T-helper 17 cell (primary cell): ENCODE measurements at regions not wholly inside any gene's neighbourhood (a gene's known extent, or its start where the extent isn't known, plus 50 kb on each side); places are given as distances from the start of the nearest gene placed in this dataset.

Experiments used
- ATAC-seq: fragments of 150-1000 bp; cut with Tn5 transposase; 2 replicates; pipeline ENCODE4 v1.10.0; 2021; ENCODE audit warnings: mild to moderate bottlenecking, moderate library complexity
- DNase-seq, 3 donors: peaks; one replicate each; pipeline versions ENCODE4 v3.0.0 to v3.0.0-alpha.2; 2020 to 2021
- H3K9me3 ChIP-seq: one replicate; pipeline ENCODE4 v1.7.0; 2013; ENCODE audit warnings: low read length, mild to moderate bottlenecking; ENCODE audit not compliant: control insufficient read depth, poor library complexity, severe bottlenecking
- H3K27ac Mint-ChIP-seq: one replicate; pipeline ENCODE4 v1.8.0; 2022; ENCODE audit warnings: mild to moderate bottlenecking, moderate library complexity, mixed read lengths
- H3K27me3 Mint-ChIP-seq: one replicate; pipeline ENCODE4 v1.8.0; 2022; ENCODE audit warnings: mixed read lengths
- H3K36me3 Mint-ChIP-seq: one replicate; pipeline ENCODE4 v1.8.0; 2022; ENCODE audit warnings: low read depth, mixed read lengths
- H3K4me1 Mint-ChIP-seq: one replicate; pipeline ENCODE4 v1.8.0; 2022; ENCODE audit warnings: mild to moderate bottlenecking, mixed read lengths
- H3K4me3 Mint-ChIP-seq: one replicate; pipeline ENCODE4 v1.8.0; 2022; ENCODE audit warnings: mild to moderate bottlenecking, moderate library complexity, mixed read lengths

- H3K27ac Mint-ChIP-seq: no peak overlapping the region
Measured at GRCh38 chr2:236632295-236633218, 62.9 kb downstream of the ACKR3 start.

GRCh38 chr2:236633219-236633570 is 63.6 kb downstream of the ACKR3 start:
- Mint-ChIP-seq H3K36me3 (peaks cover 2% of the 10 kb centered on the region), H3K27ac (no peak overlapping the region), H3K27me3 (peaks cover 36% of the 10 kb centered on the region), H3K4me1 (peaks cover 5% of the 10 kb centered on the region), H3K4me3 (no peak overlapping the region)
- no peaks in the 10 kb centered on the region for H3K9me3 ChIP-seq
- ATAC-seq (no peak), DNase-seq (no peak)

More at GRCh38 chr2:236632295-236633218, 62.9 kb downstream of the ACKR3 start:
- peaks cover 5% of the 10 kb centered on the region for H3K4me1 Mint-ChIP-seq
- H3K9me3 ChIP-seq: no peaks in the 10 kb centered on the region
- peaks cover 32% of the 10 kb centered on the region for H3K27me3 Mint-ChIP-seq
- no peak for DNase-seq
- ATAC-seq: no peak
- no peak overlapping the region for H3K4me3 Mint-ChIP-seq
- H3K36me3 Mint-ChIP-seq: peaks cover 2% of the 10 kb centered on the region

GRCh38 chr2:236633775-236634560 is 64.3 kb downstream of the ACKR3 start:
- Mint-ChIP-seq H3K4me1 (peaks cover 5% of the 10 kb centered on the region), H3K27ac (no peak overlapping the region), H3K4me3 (no peak overlapping the region), H3K27me3 (peaks cover 41% of the 10 kb centered on the region), H3K36me3 (peaks cover 2% of the 10 kb centered on the region)
- DNase-seq (no peak), ATAC-seq (no peak)
- no peaks in the 10 kb centered on the region for H3K9me3 ChIP-seq

GRCh38 chr2:236636261-236636660 is 66.6 kb downstream of the ACKR3 start:
- Mint-ChIP-seq H3K4me1 (peaks cover 5% of the 10 kb centered on the region), H3K36me3 (peaks cover 2% of the 10 kb centered on the region), H3K4me3 (no peak overlapping the region), H3K27ac (no peak overlapping the region), H3K27me3 (peaks cover 44% of the 10 kb centered on the region)
- ATAC-seq (no peak), DNase-seq (no peak)
- H3K9me3 ChIP-seq: no peaks in the 10 kb centered on the region

- H3K27me3 Mint-ChIP-seq: peaks cover 43% of the 10 kb centered on the region
- H3K27ac Mint-ChIP-seq: no peak overlapping the region
- no peaks in the 10 kb centered on the region for H3K9me3 ChIP-seq
- peaks cover 5% of the 10 kb centered on the region for H3K4me1 Mint-ChIP-seq
- no peak for DNase-seq
- H3K36me3 Mint-ChIP-seq: peaks cover 2% of the 10 kb centered on the region
- no peak for ATAC-seq
- H3K4me3 Mint-ChIP-seq: no peak overlapping the region
Measured at GRCh38 chr2:236636714-236637470, 67.3 kb downstream of the ACKR3 start.

- H3K4me3 Mint-ChIP-seq: no peak overlapping the region
- DNase-seq (no peak), ATAC-seq (no peak)
- peaks cover 2% of the 10 kb centered on the region for H3K36me3 Mint-ChIP-seq
- no peak overlapping the region for H3K27ac Mint-ChIP-seq
- H3K9me3 ChIP-seq: no peaks in the 10 kb centered on the region
- peaks cover 43% of the 10 kb centered on the region for H3K27me3 Mint-ChIP-seq
- H3K4me1 Mint-ChIP-seq: peaks cover 2% of the 10 kb centered on the region
Measured at GRCh38 chr2:236637686-236638569, 68.3 kb downstream of the ACKR3 start.

- no peaks in the 10 kb centered on the region for H3K9me3 ChIP-seq
- no peaks in the 10 kb centered on the region for H3K4me1 Mint-ChIP-seq
- no peak overlapping the region for H3K27ac Mint-ChIP-seq
- ATAC-seq (no peak), DNase-seq (no peak)
- H3K4me3 Mint-ChIP-seq: no peak overlapping the region
- H3K27me3 Mint-ChIP-seq: peaks cover 40% of the 10 kb centered on the region
- peaks cover 2% of the 10 kb centered on the region for H3K36me3 Mint-ChIP-seq
Measured at GRCh38 chr2:236638707-236639106, 69.1 kb downstream of the ACKR3 start.

GRCh38 chr2:236639461-236640235 is 70.0 kb downstream of the ACKR3 start:
- ATAC-seq: no peak
- DNase-seq: no peak
- H3K4me1 Mint-ChIP-seq: no peaks in the 10 kb centered on the region
- H3K27ac Mint-ChIP-seq: no peak overlapping the region
- H3K36me3 Mint-ChIP-seq: peaks cover 2% of the 10 kb centered on the region
- no peaks in the 10 kb centered on the region for H3K9me3 ChIP-seq
- peaks cover 37% of the 10 kb centered on the region for H3K27me3 Mint-ChIP-seq
- no peak overlapping the region for H3K4me3 Mint-ChIP-seq

- Mint-ChIP-seq H3K27ac (no peak overlapping the region), H3K4me1 (no peaks in the 10 kb centered on the region), H3K36me3 (no peaks in the 10 kb centered on the region), H3K4me3 (no peak overlapping the region), H3K27me3 (peaks cover 44% of the 10 kb centered on the region)
- DNase-seq: no peak
- H3K9me3 ChIP-seq: no peaks in the 10 kb centered on the region
- ATAC-seq: no peak
Measured at GRCh38 chr2:236641051-236641726, 71.6 kb downstream of the ACKR3 start.

GRCh38 chr2:236642125-236642524 is 72.5 kb downstream of the ACKR3 start:
- H3K36me3 Mint-ChIP-seq: no peaks in the 10 kb centered on the region
- H3K27ac Mint-ChIP-seq: no peak overlapping the region
- peaks cover 49% of the 10 kb centered on the region for H3K27me3 Mint-ChIP-seq
- no peaks in the 10 kb centered on the region for H3K9me3 ChIP-seq
- no peaks in the 10 kb centered on the region for H3K4me1 Mint-ChIP-seq
- no peak for ATAC-seq
- no peak overlapping the region for H3K4me3 Mint-ChIP-seq
- DNase-seq: no peak

GRCh38 chr2:236642584-236643291 is 73.1 kb downstream of the ACKR3 start:
- Mint-ChIP-seq H3K4me3 (no peak overlapping the region), H3K27ac (no peak overlapping the region), H3K36me3 (no peaks in the 10 kb centered on the region), H3K4me1 (no peaks in the 10 kb centered on the region), H3K27me3 (peaks cover 49% of the 10 kb centered on the region)
- ATAC-seq (no peak), DNase-seq (no peak)
- H3K9me3 ChIP-seq: no peaks in the 10 kb centered on the region
